ENCODE measurements at regions not wholly inside any gene's neighbourhood (a gene's known extent, or its start where the extent isn't known, plus 50 kb on each side); places are given as distances from the start of the nearest gene placed in this dataset.

DNA sequence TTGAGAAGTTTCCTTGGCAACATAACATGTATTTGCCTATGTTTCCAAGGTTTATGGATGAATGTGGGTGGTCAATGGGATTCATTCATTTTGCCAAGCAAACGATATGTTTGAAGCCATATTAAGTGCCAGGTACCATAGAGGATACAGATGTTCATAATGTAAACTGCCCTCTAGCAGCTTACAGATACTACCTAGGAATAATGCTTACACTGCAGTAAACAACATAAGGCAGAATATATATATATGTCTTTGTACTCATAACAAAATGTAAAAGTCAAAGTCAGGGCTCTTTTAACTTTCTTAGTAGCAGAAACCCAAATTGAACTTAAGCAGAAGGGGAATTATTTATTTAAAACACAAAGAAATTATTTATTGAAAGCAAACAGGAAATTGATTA, 171.6 kb upstream of the TNP1 start:
- no peak for DNase-seq
- H3K4me3 ChIP-seq = no peak overlapping the region
- no peaks in the 10 kb centered on the region for H3K4me1 ChIP-seq
- no peak for ATAC-seq
- 36 to 52% methylated on average over 1 of the region's 1 CpG for WGBS, 2 donors
- H3K27me3 ChIP-seq = no peaks in the 10 kb centered on the region
- TF ChIP-seq POLR2A (IDR thresholded peaks at IDR 0.05) = no peak
- no peak for TF ChIP-seq CTCF (IDR thresholded peaks at IDR 0.05)
- intact Hi-C loops (cut with DNase I) = no loop called here
- no peaks in the 10 kb centered on the region for H3K9me3 ChIP-seq
- H3K27ac ChIP-seq = no peak overlapping the region
- H3K36me3 ChIP-seq (replicated peaks in 1 of 2; ENCODE audit: insufficient read depth in 1 of 2, low read depth in 2 of 2) = no peaks in the 10 kb centered on the region

- Histone ChIP-seq H3K4me3 (no peak overlapping the region), H3K27ac (no peak overlapping the region), H3K27me3 (no peaks in the 10 kb centered on the region), H3K9me3 (no peaks in the 10 kb centered on the region), H3K36me3 (replicated peaks in 1 of 2; ENCODE audit: insufficient read depth in 1 of 2, low read depth in 2 of 2) (no peaks in the 10 kb centered on the region), H3K4me1 (no peaks in the 10 kb centered on the region)
- no peak for ATAC-seq
- intact Hi-C loops (cut with DNase I) = no loop called here
- WGBS, 2 donors = 59 to 62% methylated on average over 6 of the region's 6 CpGs
- DNase-seq = no peak
- no peak for TF ChIP-seq POLR2A (IDR thresholded peaks at IDR 0.05)
- no peak for TF ChIP-seq CTCF (IDR thresholded peaks at IDR 0.05)
Observed at GRCh38 chr2:217030081-217030480, 170.2 kb upstream of the TNP1 start.

DNA sequence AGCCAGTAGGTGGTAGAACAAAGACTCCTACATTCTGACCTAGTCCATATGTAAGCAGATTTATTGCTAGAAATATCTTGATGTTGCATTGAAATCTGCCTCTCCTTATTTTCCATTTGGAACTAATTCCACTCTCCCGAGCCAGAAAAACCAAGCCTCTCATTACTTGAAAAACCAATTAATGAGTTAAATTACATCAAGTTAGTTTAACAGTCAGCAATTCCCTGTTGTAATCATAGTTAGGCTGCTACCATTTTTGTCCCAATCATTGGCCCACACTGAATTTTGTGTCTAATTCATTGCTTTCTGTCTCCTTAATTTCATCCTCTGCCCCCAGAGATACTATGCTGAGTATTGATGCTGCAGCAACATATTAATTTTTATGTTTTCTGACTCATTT, 168.3 kb upstream of the TNP1 start:
- ATAC-seq (no peak), DNase-seq (no peak)
- Histone ChIP-seq H3K4me1 (no peaks in the 10 kb centered on the region), H3K9me3 (no peaks in the 10 kb centered on the region), H3K27ac (no peak overlapping the region), H3K27me3 (no peaks in the 10 kb centered on the region), H3K36me3 (replicated peaks in 1 of 2; ENCODE audit: insufficient read depth in 1 of 2, low read depth in 2 of 2) (no peaks in the 10 kb centered on the region), H3K4me3 (no peak overlapping the region)
- intact Hi-C loops (cut with DNase I) = no loop called here
- 65 to 79% methylated on average over 1 of the region's 1 CpG for WGBS, 2 donors
- TF ChIP-seq CTCF (IDR thresholded peaks at IDR 0.05) (no peak), POLR2A (IDR thresholded peaks at IDR 0.05) (no peak)

- TF ChIP-seq POLR2A (IDR thresholded peaks at IDR 0.05) (no peak), CTCF (IDR thresholded peaks at IDR 0.05) (no peak)
- no peaks in the 10 kb centered on the region for H3K36me3 ChIP-seq (replicated peaks in 1 of 2; ENCODE audit: insufficient read depth in 1 of 2, low read depth in 2 of 2)
Observed at GRCh38 chr2:217027414-217027813, 167.6 kb upstream of the TNP1 start.

DNA sequence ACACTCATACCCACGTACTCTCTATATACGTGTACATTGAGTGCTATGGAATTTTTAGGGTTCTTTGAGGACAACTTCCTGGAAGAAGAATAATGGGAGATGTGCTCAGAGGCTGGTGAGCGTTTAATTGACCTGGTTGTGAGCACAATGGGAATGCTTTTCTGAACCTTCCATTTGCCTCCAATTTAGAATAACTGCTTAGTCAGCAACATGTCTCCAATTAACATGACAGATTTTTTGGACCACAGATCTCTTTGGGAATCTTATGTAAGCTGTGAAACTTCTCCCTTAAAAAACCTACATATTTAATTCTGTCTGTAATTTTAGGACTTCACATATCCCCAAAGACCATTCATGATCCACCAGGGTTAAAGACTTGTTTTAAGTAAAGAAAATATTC, 166.7 kb upstream of the TNP1 start:
- ATAC-seq (no peak), DNase-seq (no peak)
- no peak overlapping the region for H3K4me3 ChIP-seq
- intact Hi-C loops (cut with DNase I) = no loop called here
- H3K4me1 ChIP-seq = no peaks in the 10 kb centered on the region
- TF ChIP-seq POLR2A (IDR thresholded peaks at IDR 0.05) = no peak
- TF ChIP-seq CTCF (IDR thresholded peaks at IDR 0.05) = no peak
- no peaks in the 10 kb centered on the region for H3K9me3 ChIP-seq
- H3K27ac ChIP-seq = no peak overlapping the region
- 67 to 70% methylated on average over 3 of the region's 3 CpGs for WGBS, 2 donors
- no peaks in the 10 kb centered on the region for H3K36me3 ChIP-seq (replicated peaks in 1 of 2; ENCODE audit: insufficient read depth in 1 of 2, low read depth in 2 of 2)
- no peaks in the 10 kb centered on the region for H3K27me3 ChIP-seq

More at GRCh38 chr2:217027414-217027813, 167.6 kb upstream of the TNP1 start:
- Histone ChIP-seq H3K27ac (no peak overlapping the region), H3K4me1 (no peaks in the 10 kb centered on the region), H3K9me3 (no peaks in the 10 kb centered on the region), H3K27me3 (no peaks in the 10 kb centered on the region), H3K4me3 (no peak overlapping the region)
- ATAC-seq (no peak), DNase-seq (no peak)
- intact Hi-C loops (cut with DNase I) = no loop called here
- WGBS, 2 donors = 33 to 38% methylated on average over 1 of the region's 1 CpG

All from body of pancreas (tissue), 4 donors.